ENCODE measurements at regions not wholly inside any gene's neighbourhood (a gene's known extent, or its start where the extent isn't known, plus 50 kb on each side); places are given as distances from the start of the nearest gene placed in this dataset.

DNA sequence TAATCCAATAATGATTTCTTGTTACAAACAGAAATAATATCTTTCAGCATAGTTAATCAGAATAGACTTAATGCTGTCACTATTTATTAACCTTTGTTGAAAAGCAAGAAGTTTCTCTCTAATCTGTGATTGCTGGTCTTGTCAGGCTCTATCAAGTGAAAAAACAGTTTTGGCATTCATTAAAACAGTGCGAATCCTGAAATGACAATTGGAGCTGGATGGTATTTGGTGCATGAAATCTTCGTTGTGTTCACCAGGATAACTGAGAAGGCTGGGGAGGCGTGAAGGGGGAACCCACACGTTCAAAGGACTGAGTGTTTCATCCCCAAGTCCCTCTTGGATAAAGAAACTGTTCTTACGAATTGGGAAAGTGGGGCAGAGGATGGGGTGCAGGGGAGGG lies 190.2 kb upstream of the MYL2 start:
- DNase-seq (ENCODE audit: low read depth): no peak

DNA sequence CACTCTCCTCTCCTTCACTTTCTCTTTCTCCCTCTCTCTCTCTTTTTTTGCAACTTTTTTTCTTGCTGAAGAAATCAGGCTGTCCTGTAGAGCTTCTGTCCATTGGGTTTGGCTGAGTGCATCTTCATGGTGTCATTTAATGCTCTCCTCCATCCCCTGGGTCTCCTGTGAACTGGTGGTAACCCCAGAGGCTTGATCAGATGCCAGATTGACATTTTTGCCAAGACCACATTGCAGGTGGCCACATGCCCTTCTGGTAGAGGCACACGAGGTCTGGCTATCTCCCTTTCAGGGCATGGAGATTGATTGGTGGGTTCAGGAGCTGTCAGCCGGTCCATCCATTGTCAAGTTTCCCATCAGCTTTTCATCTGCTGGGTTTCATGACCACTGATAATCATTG lies 188.3 kb upstream of the MYL2 start:
- DNase-seq (ENCODE audit: low read depth): no peak

DNA sequence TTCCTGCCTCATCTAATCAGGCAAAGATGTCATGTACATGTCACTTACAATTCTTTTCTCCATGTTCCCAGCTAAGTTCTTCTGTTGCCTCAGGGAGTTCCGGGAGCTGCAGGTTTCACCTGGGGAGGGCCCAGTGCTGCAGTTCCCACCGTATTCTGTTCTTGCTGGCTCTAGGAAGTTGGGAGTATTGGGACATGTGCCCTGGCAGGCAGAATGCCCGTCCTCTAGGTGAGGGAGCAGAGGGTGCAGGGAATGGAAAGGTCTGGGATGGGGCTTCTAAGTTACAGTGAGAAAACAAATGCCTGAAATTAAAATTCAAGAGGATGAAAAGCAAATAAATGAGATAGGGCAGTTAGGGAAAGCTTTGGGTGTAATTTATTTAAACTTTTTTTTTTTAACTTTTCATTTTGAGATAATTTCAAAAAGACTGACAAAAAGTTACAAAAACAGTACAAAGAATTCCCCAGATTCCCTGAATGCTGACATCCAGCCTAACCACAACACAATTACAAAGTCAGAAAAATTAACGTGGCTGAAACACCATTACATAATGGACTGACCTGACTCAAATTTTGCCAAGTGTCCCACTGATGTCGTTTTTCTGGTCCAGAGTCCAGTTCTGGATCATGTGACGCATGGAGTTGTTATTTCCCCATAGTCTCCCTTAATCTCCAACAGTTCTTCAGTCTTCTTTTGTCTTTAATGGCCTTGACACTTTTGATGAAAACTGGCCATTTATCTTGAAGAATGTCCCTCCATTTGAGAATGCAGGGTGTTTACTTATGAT lies 187.2 kb upstream of the MYL2 start:
- no peak for DNase-seq (ENCODE audit: low read depth)

DNA sequence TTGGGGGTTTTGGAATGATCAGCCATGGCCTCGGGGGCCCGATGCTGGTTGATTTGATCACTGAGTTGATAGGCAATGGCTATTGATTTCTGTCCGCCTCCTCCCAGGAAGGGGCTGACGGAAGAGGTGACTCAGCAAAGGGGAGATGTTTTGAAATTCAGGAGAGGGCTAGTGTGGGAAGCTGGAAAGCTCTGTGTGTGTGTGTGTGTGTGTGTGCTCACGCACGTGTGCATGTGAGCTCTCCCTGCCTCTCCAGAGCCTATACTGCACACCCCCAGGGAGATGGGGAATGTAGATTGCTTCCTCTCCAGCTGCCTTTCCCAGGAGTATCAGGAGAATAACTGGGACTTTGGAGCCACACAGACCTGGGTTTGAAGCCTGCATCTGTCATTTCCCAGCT lies 184.9 kb upstream of the MYL2 start:
- DNase-seq (ENCODE audit: low read depth): no peak

DNA sequence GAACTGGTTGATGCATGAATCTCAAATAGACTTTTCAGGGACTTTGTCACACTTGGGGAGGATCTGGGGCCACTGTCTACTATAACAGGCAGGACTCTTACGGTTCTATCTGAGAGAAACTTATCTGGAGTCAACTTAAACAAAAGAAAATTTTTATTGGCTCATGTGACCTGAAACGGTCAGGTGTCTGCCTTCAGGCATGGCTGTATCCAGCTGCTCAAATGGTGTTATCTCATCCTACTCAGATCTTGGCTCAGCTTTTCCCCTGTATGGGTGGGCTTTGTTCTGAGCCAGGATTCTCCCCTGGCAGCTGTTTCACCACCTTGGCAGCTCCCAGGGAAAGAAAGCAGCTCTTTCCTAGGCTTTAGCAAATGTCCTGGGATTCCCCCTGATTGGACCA lies 183.2 kb upstream of the MYL2 start:
- DNase-seq (ENCODE audit: low read depth): no peak

DNA sequence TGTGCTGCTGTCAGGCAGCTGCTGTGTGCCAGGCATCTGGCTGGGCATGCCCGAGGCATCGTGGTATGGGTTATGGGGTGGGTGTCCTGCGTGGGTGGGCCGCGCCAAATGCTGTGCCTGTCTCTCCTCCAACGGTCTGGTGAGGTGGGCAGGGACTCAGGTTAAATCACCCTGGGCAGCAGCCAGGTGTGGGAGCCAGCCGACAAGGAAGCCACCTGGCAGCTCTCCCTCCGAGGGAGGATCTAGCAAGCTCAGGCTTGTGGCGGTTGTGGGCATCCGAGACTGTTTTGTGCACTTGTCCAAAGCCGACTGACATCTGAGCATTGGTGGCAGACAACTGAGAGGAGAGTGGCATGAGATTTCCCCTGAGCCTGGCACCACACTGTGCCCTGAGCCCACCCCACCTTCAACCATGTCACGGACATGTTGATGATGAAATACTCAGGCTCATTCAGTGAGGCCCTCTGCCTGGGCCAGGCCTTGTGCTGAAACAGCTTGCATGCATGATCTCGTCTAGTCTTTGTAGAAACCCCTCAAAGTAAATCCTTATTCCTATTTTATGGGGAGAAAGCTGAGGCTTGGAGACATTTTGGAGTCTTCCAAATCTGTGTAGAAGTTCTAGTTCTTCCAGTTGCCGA lies 181.8 kb upstream of the MYL2 start:
- no peak for DNase-seq (ENCODE audit: low read depth)

DNA sequence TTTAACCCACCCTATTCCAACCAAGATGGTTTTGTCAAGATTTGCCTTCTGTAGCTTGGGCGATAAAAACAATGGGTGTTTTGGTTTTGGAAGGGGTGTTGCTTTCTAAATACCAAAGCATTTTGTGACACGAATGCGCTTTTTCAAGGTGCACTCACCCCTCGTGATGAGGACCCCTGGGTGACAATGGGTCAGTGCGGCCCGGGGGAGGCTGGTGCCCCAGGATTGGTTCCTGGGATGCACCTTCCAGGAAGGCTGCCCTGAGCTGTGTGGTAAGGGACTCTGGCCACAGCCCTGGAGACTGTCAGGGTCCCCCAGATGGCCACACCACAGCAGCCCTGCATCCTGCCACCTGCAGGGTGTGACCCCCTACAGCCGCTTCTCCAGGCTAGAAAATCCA lies 180.6 kb upstream of the MYL2 start:
- no peak for DNase-seq (ENCODE audit: low read depth)

DNA sequence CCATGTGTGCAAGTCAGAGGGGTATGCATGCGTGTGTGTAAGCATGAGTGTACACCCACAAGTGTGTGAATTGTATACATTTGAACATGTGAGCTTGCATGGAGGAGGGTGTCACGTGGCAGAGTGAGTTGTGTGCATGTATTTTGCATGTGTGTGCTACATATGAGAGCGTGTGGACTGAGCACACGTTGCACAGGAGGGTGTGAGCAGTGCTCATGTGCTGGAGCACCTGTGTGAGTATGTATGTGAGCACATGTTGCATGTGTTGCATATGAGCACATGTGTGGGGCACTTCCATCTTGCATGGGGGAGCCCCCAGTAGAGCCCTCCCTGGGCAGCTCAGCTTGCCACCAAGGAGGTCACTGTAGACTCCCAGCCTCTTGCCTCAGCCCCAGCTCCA lies 180.2 kb upstream of the MYL2 start:
- DNase-seq (ENCODE audit: low read depth): no peak

DNA sequence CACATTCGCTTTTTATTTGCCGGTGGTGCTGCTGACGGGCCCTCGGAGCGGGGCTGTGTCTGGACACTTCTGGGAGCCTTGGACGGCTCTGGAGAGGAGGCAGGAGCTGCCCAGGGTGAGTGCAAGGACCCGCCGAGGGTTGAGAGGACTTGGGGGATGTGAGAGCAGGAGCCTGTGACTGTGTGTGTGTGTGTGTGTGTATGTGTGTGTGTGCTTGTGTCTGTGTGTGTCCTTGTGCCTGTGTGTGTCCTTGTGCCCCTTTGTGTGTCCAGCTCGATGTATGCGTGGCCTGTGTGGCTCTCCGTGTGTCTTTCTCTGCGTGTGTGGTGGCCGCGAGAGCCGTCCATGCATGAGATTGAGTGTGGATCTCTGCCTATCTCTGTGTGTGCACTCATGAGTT lies 179.6 kb upstream of the MYL2 start:
- no peak for DNase-seq (ENCODE audit: low read depth)

DNA sequence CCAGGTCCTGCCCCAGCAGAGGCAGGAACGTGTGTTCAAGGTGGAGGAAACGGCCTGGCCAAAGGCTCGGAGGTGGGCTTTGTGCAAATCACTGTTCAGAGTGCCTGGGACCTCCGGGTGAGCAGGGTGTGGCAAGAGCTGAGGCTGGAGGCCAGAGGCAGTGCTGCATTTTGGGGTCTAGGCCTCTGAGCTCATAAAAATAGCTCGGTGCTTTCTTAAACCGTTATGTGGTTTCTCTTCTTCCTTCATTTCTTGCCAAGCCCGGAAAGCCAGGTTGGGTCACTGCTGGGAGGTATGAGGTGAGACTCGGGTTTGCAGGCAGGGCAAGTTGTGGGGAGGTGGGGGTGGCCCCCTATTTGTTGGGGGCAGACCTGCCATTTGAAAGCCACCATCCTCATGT lies 178.8 kb upstream of the MYL2 start:
- no peak for DNase-seq (ENCODE audit: low read depth)

DNA sequence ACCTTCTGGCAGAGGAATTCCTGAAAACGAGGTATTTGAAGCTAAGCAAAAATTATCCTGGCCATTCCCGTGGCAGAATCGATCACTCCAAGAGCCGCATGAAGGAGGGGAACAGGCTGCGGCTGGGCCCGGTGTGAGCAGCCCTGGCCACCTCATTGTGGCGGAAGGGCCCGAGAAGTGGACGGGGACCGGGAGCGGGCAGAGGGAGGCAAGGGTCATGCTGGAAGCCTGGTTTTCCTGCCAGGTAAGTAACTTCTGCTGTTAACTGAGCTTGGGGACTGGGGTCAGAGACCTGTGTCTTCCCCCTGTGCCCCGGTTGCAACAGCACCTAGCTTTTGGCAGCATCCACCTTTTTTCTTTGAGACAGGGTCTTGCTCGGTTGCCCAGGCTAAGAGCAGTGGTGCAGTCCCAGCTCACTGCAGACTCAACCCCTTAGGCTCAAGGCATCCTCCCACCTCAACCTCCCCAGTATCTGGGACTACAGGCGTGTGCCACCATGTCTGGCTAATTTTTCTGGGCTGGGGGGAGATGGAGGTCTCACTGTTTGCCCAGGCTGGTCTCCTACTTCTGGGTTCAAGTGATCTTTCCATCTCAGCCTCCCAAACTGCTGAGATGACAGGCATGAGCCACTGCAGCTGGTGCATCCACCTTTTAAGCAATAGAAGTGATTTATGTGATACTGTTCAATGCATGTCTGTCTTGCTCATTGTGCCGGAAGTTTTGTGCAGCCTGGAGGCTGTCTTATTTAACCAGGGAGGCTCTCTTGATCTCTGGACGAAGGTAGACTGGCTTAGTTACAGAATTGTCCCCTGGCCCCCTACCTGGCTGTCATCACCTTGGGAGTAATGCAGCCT lies 174.0 kb upstream of the MYL2 start:
- no peak for DNase-seq (ENCODE audit: low read depth)

DNA sequence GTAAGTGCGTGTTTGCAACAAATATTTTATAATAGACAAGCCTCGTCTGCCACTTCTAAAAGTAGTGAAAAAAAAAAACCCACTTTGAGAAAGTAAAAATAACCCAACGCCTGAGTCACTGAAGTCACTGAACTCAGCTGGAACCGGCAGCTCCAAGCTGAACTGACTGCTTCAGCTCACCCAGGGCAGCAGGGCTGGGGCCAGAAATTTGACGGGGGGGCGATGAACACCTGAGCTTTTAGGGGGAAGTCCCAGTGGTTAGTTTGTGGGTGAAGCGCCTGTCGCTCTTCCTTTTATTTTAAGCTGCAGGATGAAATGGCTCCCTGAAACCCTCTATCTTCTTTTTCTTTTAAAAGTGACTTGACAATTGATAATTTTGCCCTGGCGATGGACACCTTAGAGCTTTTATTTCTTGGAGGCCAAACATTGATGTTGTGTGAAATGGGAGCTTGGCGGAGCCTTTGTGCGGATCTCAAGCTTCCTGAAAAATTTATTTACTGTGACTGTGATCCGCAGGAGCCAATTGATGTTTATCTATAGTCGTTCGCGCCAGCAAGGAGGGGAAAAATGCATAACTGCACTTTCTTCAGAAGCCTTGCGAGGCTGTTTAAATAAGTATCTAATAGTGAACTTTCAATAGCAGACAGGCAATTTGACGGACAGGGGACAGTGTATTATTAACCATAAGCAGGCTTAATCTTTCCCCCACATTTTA lies 173.2 kb upstream of the MYL2 start:
- no peak for DNase-seq (ENCODE audit: low read depth)

DNA sequence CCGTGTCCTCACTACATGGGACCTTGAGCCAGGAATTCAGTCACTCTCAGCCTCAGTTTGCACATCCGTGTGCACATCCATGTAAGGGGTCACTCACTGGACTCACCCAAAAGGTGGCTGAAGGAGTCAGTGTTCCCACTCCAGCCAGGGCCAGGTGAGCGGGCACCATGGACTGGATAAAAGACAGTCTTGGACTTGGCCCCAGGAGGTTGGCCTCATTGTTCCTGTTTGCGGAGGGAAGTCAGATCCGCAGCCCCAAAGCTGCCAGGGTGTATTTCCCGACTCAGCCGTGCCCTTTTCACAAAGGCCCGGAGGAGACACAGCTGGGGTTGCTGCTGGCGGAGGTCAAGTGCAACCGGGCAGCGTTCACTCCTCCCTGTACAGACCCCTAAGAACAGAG lies 170.7 kb upstream of the MYL2 start:
- DNase-seq (ENCODE audit: low read depth): no peak

DNA sequence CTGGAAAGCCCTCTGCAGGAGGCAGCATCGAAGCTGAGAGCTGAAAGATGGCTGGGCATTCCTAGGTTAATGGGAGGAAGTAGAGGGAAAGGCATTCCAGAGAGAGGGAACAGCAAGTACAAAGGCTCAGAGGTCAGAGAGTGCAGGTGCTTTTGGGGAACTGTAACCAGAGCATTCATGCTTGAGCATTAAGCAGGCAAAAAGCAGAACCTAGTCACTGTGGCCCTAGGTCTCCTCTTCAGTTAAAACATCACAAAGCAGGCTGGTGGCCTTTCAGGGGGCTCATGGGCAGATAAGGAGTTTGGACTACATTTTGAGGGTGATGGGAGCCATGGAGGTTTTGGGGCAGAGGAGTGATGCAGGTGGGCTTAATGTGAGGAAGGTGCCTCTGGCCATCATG lies 169.2 kb upstream of the MYL2 start:
- DNase-seq (ENCODE audit: low read depth): no peak

DNA sequence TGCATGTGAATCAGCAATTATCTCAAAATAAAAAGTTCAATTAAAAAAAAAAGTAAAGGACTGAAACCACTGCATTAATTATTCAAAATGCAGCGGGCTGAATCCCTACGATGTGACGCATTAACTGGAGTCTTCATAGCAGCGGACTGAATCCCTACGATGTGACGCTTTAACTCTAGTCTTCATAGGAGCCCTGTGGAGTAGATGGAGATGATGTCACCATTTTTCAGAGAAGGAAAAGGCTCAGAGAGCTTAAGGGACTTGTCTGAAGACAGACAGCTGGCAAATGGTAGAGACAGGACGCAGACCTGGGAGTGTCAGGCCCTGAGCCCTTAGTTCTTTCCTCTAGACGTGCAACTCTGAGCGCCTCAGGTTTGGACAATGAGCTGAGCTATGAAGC lies 168.0 kb upstream of the MYL2 start:
- no peak for DNase-seq (ENCODE audit: low read depth)

DNA sequence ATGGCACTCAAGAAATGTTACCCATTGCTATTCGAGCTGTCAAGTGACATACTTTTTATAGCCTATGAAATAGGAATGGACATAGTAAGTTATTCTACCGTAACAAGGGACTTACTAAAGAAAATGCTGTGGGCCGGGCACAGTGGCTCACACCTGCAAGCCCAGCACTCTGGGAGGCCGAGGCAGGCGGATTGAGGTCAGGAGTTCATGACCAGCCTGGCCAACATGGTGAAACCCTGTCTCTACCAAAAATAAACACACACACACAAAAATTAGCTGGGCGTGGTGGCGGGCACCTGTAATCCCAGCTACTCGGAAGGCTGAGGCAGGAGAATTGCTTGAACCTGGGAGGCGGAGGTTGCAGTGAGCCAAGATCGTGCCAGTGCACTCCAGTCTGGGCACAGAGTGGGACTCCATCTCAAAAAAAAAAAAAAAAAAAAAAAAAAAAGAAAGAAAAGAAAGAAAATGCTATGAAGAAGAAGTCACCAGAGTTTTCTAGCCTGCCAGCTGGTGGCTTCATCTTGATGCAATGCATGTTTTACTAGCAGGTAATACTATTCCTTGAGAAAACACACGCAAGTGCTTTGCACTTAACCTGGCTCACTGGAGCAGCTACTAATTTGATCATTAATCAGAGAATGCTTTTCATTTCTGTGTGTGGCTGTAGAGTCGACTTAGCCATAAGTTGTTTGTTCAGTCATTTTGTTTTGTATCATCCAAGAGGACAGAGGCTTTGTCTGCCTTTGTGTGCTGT lies 166.7 kb upstream of the MYL2 start:
- DNase-seq (ENCODE audit: low read depth): no peak

DNA sequence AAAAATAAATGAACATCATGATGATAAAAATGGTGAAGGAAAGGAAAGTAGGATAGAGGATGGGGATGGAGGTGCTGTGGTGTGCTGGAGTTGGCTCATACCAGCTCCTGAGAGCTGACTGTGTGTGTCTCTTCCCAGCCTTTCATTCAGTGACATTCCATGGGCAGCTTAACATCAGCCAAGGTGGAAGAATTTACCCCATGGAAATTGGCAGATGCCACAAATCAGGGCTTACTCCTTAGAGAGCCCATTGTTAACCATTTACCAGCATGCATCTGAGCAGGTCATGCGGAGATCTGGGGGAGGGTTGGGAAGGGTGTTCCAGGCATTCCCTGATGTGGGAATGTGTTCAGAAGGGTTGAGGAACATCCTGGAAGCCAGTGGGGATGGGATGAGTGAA lies 164.7 kb upstream of the MYL2 start:
- DNase-seq (ENCODE audit: low read depth): no peak

DNA sequence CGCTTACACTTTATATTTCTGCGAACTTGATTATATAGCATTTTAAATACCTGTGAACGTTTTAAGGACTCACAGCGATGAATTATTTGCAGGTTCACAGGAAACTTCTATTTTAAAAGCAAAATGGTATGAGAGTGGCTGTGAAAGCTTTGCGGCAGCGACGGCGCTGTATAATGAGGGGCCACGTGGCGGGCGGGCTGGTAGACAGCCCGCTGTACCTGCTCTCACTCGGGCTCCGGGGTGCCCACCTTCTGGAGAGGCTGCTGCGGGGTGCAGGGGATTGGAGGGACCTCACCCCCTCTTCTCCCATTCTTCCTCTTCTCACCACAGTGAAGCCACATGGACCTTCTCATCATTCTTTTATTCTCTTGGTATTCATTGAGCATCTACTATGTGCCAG lies 164.2 kb upstream of the MYL2 start:
- DNase-seq (ENCODE audit: low read depth): no peak

DNA sequence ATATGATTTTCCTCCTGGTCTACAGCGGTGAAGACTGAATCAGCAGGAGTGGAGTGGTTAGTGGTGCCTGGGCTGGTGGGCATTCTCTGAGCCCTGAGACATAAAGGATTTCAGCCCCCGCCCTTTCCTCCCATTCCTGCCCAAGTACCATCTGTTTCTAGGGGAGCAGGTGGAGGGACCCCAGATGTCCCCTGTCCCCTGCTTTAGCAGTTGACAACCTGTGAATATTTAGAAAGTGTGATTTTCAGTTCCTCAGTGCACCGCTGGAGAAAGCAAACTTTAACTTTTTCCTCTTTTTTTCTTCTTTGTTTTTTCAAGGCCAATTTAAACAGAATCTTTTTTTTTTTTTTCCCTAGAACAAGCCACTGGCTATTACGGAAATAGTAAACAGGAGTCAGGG lies 163.8 kb upstream of the MYL2 start:
- no peak for DNase-seq (ENCODE audit: low read depth)

DNA sequence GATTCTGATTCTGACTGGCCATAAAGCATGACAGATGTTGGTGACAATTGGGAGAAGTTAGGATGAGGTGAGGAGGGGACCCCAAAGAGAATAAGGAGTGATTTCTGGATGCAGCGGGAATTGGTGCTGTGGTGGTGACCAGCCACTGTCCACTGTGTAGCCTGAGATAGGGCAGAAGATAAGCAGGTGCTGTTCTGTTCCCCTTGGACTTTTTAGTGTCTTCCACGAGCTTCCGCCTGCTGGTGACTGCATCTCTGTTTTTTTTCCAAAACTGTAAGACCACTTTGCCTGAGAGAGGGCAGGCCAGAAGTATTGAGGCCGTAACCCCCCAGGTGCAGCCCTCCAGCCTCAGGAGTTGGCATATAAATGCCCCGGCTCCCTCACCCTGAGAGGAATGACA lies 161.2 kb upstream of the MYL2 start:
- DNase-seq (ENCODE audit: low read depth): no peak

DNA sequence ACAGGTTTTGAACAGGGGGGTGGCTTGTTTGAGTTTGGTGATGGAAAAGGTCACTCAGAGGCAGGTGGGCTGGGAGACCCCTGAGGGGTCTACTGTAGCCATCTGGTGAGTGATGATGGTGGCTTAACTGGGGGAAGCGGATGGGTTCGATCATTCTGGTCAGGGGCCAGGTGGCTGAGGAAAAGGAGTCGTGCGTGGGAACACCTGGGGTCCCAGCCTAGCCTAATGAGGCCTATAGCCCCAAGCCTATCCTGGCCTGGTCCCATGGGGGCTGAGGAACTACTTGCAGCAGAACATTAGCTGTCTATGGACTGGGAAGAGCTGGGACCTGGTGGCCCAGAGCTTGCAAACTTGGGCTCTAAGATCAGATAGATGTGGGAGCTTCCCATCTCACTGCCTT lies 158.4 kb upstream of the MYL2 start:
- no peak for DNase-seq (ENCODE audit: low read depth)
